SK-N-SH (cell line): ENCODE measurements at regions not wholly inside any gene's neighbourhood (a gene's known extent, or its start where the extent isn't known, plus 50 kb on each side); places are given as distances from the start of the nearest gene placed in this dataset.

Source experiments
- CTCF ChIA-PET: fragments of 300-600, 350-600 bp; formaldehyde crosslinking; extraction: SDS; loops from one replicate; lab custom pipeline; 2021; lab: Yijun Ruan, JAX
- POLR2A ChIA-PET: fragments of 350-600 bp; sonication (Branson Sonifier 250); formaldehyde crosslinking; extraction: SDS; loops from one replicate; lab custom pipeline; 2020; ENCODE audit warnings: antibody characterized with exemption, inconsistent platforms; lab: Yijun Ruan, JAX
- DNase-seq: peaks from one replicate; pipeline ENCODE4 v3.0.0; 2012
- H2AFZ ChIP-seq: fragments of 200-600 bp; sonication (generic); 2 replicates; pipeline ENCODE4 v1.8.1; 2016; ENCODE audit warnings: antibody characterized with exemption, mild to moderate bottlenecking, low read depth
- H3F3A ChIP-seq: fragments of 200-600 bp; sonication (generic); replicated peaks from 2 replicates; pipeline ENCODE3; 2016; ENCODE audit warnings: antibody characterized with exemption, mild to moderate bottlenecking; ENCODE audit not compliant: insufficient read depth
- H3K27ac ChIP-seq, 2 experiments: fragments of 200-500 bp in 1 of 2; fragments of 200-600 bp in 1 of 2; sonication (Bioruptor generic) in 1 of 2; sonication (generic), shearing (Covaris generic) in 1 of 2; 2 replicates each; pipeline versions ENCODE4 v1.5.1 to v1.6.1; 2014 to 2016; ENCODE audit warnings: low read depth in 2 of 2, inconsistent platforms in 1 of 2, low read length in 1 of 2, mild to moderate bottlenecking in 1 of 2, mixed read lengths in 1 of 2
- H3K27me3 ChIP-seq: fragments of 200-600 bp; sonication (generic), shearing (Covaris generic); 2 replicates; pipeline ENCODE4 v1.6.1; 2016; ENCODE audit warnings: mixed run types; ENCODE audit not compliant: insufficient read depth
- H3K36me3 ChIP-seq, 2 experiments: fragments of 200-500 bp in 1 of 2; fragments of 200-600 bp in 1 of 2; sonication (Bioruptor generic) in 1 of 2; sonication (generic) in 1 of 2; replicated peaks in 1 of 2; 2 replicates each; pipeline versions ENCODE3 to v1.5.1; 2014 to 2016; ENCODE audit warnings: low read length in 1 of 2, mild to moderate bottlenecking in 1 of 2; ENCODE audit not compliant: insufficient read depth in 2 of 2, control insufficient read depth in 1 of 2
- H3K4me1 ChIP-seq, 2 experiments: fragments of 200-500 bp in 1 of 2; fragments of 200-600 bp in 1 of 2; sonication (Bioruptor generic) in 1 of 2; sonication (generic), shearing (Covaris generic) in 1 of 2; 2 replicates each; pipeline versions ENCODE4 v1.5.1 to v1.6.1; 2014 to 2016; ENCODE audit warnings: low read depth in 1 of 2, low read length in 1 of 2, mixed run types in 1 of 2; ENCODE audit not compliant: insufficient read depth in 2 of 2, control insufficient read depth in 1 of 2
- H3K4me2 ChIP-seq: fragments of 200-600 bp; sonication (generic), shearing (Covaris generic); 2 replicates; pipeline ENCODE4 v1.6.1; 2017; ENCODE audit warnings: mixed run types
- H3K4me3 ChIP-seq, 2 experiments: fragments of 200-500 bp in 1 of 2; fragments of 200-600 bp in 1 of 2; sonication (Bioruptor generic) in 1 of 2; sonication (generic), shearing (Covaris generic) in 1 of 2; 2 replicates each; pipeline versions ENCODE4 v1.5.1 to v1.8.1; 2014 to 2016; ENCODE audit warnings: low read depth in 2 of 2, inconsistent platforms in 1 of 2, low read length in 1 of 2, mild to moderate bottlenecking in 1 of 2, mixed read lengths in 1 of 2, moderate library complexity in 1 of 2
- H3K79me2 ChIP-seq: fragments of 200-600 bp; sonication (generic); 2 replicates; pipeline ENCODE4 v1.8.1; 2017; ENCODE audit warnings: mild to moderate bottlenecking; ENCODE audit not compliant: insufficient read depth
- H3K9ac ChIP-seq: fragments of 200-600 bp; sonication (generic); 2 replicates; pipeline ENCODE4 v1.6.1; 2017; ENCODE audit warnings: mixed run types
- H3K9me2 ChIP-seq: fragments of 200-600 bp; sonication (generic); 2 replicates; pipeline ENCODE4 v1.6.1; 2017; ENCODE audit warnings: mixed run types
- H3K9me3 ChIP-seq: fragments of 200-600 bp; sonication (generic); 2 replicates; pipeline ENCODE4 v1.6.1; 2017; ENCODE audit warnings: mixed run types, mild to moderate bottlenecking, moderate library complexity
- H4K20me1 ChIP-seq: fragments of 200-600 bp; sonication (generic); 2 replicates; pipeline ENCODE4 v1.6.1; 2017; ENCODE audit warnings: mild to moderate bottlenecking, mixed run types; ENCODE audit not compliant: insufficient read depth
- CHD2 ChIP-seq: fragments of 150-350 bp; IDR thresholded peaks from 2 replicates; pipeline ENCODE4 v1.6.1; 2018; ENCODE audit warnings: low read length; ENCODE audit not compliant: partially characterized antibody
- CTCF ChIP-seq: fragments of 200-600 bp; sonication (generic); IDR thresholded peaks from 2 replicates; pipeline ENCODE4 v1.6.1; 2017; ENCODE audit warnings: antibody characterized with exemption, mild to moderate bottlenecking, moderate library complexity
- ELF1 ChIP-seq: IDR thresholded peaks from 2 replicates; pipeline ENCODE4 v1.4.0; 2012
- EZH2phosphoT487 ChIP-seq: fragments of 200-600 bp; sonication (generic); IDR thresholded peaks from 2 replicates; pipeline ENCODE4 v1.6.1; 2017; ENCODE audit warnings: low read depth, mixed run types, mild to moderate bottlenecking, antibody characterized with exemption, moderate library complexity, borderline replicate concordance
- FOSL2 ChIP-seq: IDR thresholded peaks from 2 replicates; pipeline ENCODE4 v1.4.0; 2012; ENCODE audit warnings: low read depth, mild to moderate bottlenecking, moderate library complexity, borderline replicate concordance
- FOXJ3 ChIP-seq: sonication (generic); formaldehyde crosslinking; IDR thresholded peaks from 2 replicates; pipeline ENCODE4 v1.5.1; 2020; ENCODE audit warnings: mild to moderate bottlenecking, missing genetic modification reagents
- GABPA ChIP-seq: IDR thresholded peaks from 2 replicates; pipeline ENCODE4 v1.4.0; 2012; ENCODE audit warnings: low read depth, mild to moderate bottlenecking
- GATA2 ChIP-seq: sonication (generic); formaldehyde crosslinking; IDR thresholded peaks from 2 replicates; pipeline ENCODE4 v1.5.0; 2020; ENCODE audit warnings: mild to moderate bottlenecking, missing genetic modification reagents
- MAX ChIP-seq: IDR thresholded peaks from 2 replicates; pipeline ENCODE4 v1.4.0; 2012; ENCODE audit warnings: low read depth
- MEF2A ChIP-seq: IDR thresholded peaks from 2 replicates; pipeline ENCODE4 v1.4.0; 2012; ENCODE audit warnings: low read depth, borderline replicate concordance
- NFIC ChIP-seq: IDR thresholded peaks from 2 replicates; pipeline ENCODE4 v1.4.0; 2012; ENCODE audit warnings: borderline replicate concordance
- NRF1 ChIP-seq: IDR thresholded peaks from 2 replicates; pipeline ENCODE4 v1.6.1; 2012; ENCODE audit warnings: low read depth, mild to moderate bottlenecking, low read length
- POLR2AphosphoS5 ChIP-seq: IDR thresholded peaks from 2 replicates; pipeline ENCODE4 v1.6.1; 2012; ENCODE audit warnings: low read depth, low read length
- REST ChIP-seq: IDR thresholded peaks from 2 replicates; pipeline ENCODE4 v1.6.1; 2012; ENCODE audit warnings: mild to moderate bottlenecking, low read depth, low read length, moderate library complexity
- TAF1 ChIP-seq: IDR thresholded peaks from 2 replicates; pipeline ENCODE4 v1.6.1; 2012; ENCODE audit warnings: low read depth, mild to moderate bottlenecking, low read length, moderate library complexity, borderline replicate concordance
- USF1 ChIP-seq: IDR thresholded peaks from 2 replicates; pipeline ENCODE4 v1.4.0; 2012; ENCODE audit warnings: low read depth, borderline replicate concordance
- USF2 ChIP-seq: fragments of 150-350 bp; IDR thresholded peaks from 2 replicates; pipeline ENCODE4 v1.6.1; 2017; ENCODE audit warnings: antibody characterized with exemption, low read length, low read depth, borderline replicate concordance
- ZBTB33 ChIP-seq: IDR thresholded peaks from 2 replicates; pipeline ENCODE4 v1.4.0; 2012; ENCODE audit warnings: low read depth, borderline replicate concordance
- WGBS: methylation state at CpG from one replicate; pipeline ENCODE4 v1.1.6; 2017; ENCODE audit warnings: low lambda C conversion rate; 5-methylcytosine and 5-hydroxymethylcytosine counted together

- TF ChIP-seq CTCF (no peak), MAX (no peak), ELF1 (no peak), USF2 (no peak), ZBTB33 (no peak)
These were observed 352.3 kb upstream of the EEF2KMT start (continued) for GRCh38 chr16:5449901-5450300.

- Histone ChIP-seq H3K27ac (no peak overlapping the region), H3K4me1 (no peaks in the 10 kb centered on the region; a peak in 1 of 4 replicates), H3F3A (no peaks in the 10 kb centered on the region), H3K4me3 (no peak overlapping the region), H3K9me3 (no peaks in the 10 kb centered on the region), H4K20me1 (no peaks in the 10 kb centered on the region), H3K9me2 (no peaks in the 10 kb centered on the region), H2AFZ (no peak overlapping the region), H3K4me2 (no peak overlapping the region), H3K79me2 (no peaks in the 10 kb centered on the region), H3K27me3 (no peaks in the 10 kb centered on the region), H3K9ac (no peak overlapping the region), H3K36me3 (no peaks in the 10 kb centered on the region)
- DNase-seq, result no peak
- ChIA-PET CTCF (interaction anchor here (0.6 kb wide), 1 partner anchor 11 kb away, joined by 3 read pairs; no protein-coding TSS in a partner anchor), POLR2A (no interaction called here)
- WGBS, result 4% methylated on average over 5 of the region's 9 CpGs
- TF ChIP-seq FOXJ3 (CRISPR knock-in tag) (no peak), GABPA (no peak), FOSL2 (no peak), NRF1 (no peak), POLR2AphosphoS5 (no peak), REST (no peak), GATA2 (CRISPR knock-in tag) (no peak), CHD2 (no peak), TAF1 (no peak), EZH2phosphoT487 (no peak), MEF2A (no peak), NFIC (no peak), USF1 (no peak)
These were observed 351.2 kb upstream of the EEF2KMT start for GRCh38 chr16:5448798-5449197.
